ENCODE measurements at regions not wholly inside any gene's neighbourhood (a gene's known extent, or its start where the extent isn't known, plus 50 kb on each side); places are given as distances from the start of the nearest gene placed in this dataset.

DNA sequence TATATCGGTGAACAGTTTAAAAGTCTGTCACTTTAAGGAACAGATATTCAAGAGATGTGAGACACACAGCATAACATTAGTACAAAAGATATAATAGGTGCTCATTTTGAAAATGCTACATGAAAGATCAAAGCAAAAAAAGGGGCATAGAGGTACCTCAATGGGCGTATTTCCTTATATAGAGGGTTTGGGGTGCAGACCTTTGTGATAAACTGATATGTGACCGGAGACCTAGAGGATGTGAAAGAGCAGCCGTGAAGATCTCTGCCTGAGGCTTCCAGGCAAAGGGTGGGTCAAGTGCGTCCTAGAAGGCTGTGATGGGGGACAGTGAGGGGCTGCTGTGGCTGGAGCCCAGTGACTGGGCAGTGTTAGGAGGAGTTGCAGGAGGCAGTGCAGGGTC lies 551.4 kb downstream of the ETS1 start:
- no peak for DNase-seq (ENCODE audit: low read depth)

DNA sequence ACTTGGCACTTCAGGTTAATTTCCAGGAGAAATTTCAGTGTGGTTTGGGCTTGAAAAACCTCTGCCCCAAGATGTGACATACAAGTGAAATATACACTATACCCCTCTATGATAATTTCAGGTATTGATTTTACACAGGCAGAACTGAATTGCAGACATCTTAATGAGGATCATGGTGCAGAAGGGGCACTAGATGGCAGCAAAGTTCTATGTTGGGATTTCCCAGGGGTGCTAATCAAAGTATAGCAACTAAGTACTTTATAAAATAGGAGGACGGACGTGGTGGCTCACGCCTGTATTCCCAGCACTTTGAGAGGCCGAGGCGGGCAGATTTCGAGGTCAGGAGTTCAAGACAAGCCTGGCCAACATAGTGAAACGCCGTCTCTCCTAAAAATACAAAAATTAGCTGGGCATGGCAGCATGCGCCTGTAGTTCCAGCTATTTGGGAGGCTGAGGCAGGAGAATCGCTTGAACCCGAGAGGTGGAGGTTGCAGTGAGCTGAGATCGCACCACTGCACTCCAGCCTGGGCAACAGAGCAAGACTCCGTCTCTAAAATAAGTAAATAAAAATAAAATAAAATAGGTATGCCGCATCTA lies 555.7 kb downstream of the ETS1 start:
- peak; percentile 57 for DNase-seq (ENCODE audit: low read depth)

GRCh38 chr11:128029219-128029722 lies 558.1 kb downstream of the ETS1 start:
- no peak for DNase-seq (ENCODE audit: low read depth)

GRCh38 chr11:128026596-128026995 lies 560.8 kb downstream of the ETS1 start:
- no peak for DNase-seq (ENCODE audit: low read depth)

- no peak for DNase-seq (ENCODE audit: low read depth)
Measured at GRCh38 chr11:128022761-128023160, 564.6 kb downstream of the ETS1 start.

- no peak for DNase-seq (ENCODE audit: low read depth)
Measured at GRCh38 chr11:128022007-128022368, 565.4 kb downstream of the ETS1 start.

DNA sequence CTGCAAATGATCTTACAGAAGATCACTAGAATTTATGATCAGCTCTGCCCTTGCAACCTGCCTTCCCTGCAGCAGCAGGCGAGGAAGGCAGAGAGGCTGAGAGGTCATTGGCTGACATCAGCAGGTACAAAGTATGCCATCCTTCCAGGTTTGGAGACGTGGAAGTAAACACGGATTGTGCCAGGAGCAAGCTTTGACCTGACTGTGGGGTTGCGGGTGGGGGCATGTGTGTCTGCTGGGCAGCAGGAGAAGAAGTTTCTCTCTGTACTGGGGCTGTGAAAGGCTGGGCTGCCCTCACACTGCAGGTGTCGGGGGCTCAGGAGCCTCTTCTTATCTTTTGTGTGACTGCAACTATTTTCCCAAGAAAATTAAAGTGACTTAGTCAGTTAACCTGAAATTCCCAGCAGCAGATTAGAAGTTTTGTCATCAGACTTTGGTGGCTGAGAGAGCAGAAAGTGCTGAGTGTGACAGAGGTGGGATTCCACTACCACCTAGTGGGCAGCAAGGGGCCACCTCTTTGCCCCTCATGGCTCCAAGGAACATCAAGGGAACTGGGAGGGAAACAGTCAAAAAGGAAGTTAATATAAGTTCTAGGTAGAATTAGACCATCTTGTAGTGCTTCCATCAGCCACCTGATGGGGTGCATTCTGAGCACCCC lies 565.9 kb downstream of the ETS1 start:
- DNase-seq (ENCODE audit: low read depth) = no peak

DNA sequence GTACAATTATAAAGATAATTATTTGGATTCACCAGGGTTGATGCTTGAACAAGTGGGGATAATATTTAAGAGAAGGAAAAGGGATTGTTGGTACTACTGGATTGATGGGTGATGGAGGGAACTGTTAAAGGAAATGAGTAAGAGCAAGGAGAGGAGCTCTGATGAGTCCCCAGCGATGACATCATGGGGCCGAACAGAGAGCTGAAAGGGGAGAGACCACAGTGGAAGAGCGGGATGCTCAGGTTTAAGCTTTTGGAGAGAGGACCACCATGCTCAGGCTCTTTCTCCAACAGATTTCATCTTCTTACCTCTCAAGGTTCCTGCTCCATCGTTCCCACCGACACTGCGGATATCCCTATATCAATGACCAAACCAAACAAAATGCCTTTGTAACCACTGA lies 568.7 kb downstream of the ETS1 start:
- no peak for DNase-seq (ENCODE audit: low read depth)

DNA sequence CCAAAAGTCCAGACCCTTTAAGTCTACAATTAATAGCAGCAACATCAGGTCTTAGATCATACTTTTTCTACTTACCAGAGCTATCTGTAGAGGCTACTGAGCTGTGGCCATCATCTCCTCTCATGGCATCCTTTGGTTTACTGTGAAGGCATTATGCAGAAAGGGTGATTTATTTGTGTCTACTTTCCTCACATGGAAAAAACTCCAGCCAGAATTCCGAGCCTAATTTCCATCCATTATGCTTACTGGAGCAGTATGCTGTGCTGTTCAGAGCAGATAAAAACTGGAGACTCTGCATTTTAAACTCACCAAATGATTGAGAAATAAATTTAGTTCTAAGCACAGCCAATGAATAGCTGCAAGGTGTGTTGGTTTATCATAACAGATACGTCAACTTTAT lies 581.8 kb downstream of the ETS1 start:
- no peak for DNase-seq (ENCODE audit: low read depth)

DNA sequence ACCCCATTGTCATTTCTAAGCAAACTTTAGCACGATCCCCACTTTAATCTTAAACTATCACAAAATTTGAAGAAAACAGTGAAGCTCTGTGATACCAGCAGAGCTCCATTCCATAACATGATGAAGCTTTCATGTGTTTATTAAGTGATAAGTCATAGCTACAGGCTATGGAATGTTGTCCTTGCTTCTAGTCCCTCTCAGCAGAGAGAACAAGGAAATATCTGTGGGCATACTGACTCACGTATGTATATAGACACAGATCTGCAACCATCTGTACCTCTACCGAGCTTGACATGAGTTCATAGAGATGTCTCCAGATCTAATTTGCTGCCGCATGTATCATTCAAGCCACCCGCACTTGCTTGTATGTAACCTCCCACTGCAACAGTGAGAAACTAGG lies 588.9 kb downstream of the ETS1 start:
- no peak for DNase-seq (ENCODE audit: low read depth)

GRCh38 chr11:127997594-127997993 lies 589.8 kb downstream of the ETS1 start:
- no peak for DNase-seq (ENCODE audit: low read depth)

DNA sequence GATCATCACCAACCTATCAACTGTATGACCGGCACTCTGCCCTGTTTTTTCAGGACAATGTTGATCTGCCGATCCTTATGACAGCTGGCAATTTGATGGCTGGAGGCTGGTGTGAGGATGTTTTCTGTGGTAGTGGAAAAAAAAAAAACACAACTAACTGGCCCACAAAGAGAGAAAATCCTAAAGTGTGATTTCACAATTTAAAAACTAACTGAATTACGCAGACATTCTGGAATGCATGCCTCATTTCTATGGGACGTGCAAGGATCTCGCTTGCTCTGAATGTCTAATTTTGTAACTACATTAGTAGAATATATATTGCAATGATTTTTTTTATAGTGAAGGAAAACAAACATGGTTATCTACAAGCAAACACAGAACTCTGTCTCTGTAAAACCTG lies 590.5 kb downstream of the ETS1 start:
- DNase-seq (ENCODE audit: low read depth) = no peak

- no peak for DNase-seq (ENCODE audit: low read depth)
Measured at GRCh38 chr11:127995921-127996320, 591.4 kb downstream of the ETS1 start.

DNA sequence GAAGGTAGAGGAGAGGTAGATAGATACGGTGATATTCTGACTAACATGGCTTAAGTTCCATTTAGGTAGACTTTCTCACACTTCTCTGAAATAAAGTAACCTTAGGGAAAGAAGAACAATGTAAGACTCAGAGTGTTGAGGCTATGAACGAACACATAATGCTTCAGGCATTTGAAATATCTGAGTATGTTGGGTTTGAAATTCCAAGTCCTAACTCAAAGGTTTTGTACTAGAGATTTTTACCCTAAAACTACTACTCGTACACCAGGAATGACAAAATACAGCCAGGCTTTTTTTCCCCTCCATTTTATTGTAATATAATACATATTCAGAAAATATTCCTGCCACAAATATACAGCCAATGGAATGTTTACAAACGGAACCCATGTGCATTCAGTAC lies 592.6 kb downstream of the ETS1 start:
- no peak for DNase-seq (ENCODE audit: low read depth)

GRCh38 chr11:127993788-127994187 lies 593.6 kb downstream of the ETS1 start:
- no peak for DNase-seq (ENCODE audit: low read depth)

- DNase-seq (ENCODE audit: low read depth) = no peak
Measured at GRCh38 chr11:127993281-127993680, 594.1 kb downstream of the ETS1 start.

DNA sequence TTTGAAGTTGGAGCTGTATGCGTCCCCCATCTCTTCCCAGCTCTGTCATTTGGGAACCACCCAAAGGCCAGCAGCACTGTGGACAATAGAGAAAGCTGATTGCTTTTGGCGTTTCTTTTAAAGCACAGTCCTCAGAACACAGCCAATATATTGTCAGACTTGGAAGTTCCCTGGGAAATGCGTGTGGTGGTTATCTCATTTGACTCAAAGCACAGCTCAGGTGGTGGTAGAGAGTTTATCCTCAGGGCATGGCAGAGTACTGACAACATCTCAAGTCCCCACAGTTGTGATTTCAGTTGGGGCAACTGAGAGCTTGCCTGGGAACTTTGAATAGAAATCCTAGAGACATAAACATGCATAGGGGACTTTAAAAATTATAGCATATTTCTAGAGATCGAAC lies 601.3 kb downstream of the ETS1 start:
- no peak for DNase-seq (ENCODE audit: low read depth)

- DNase-seq (ENCODE audit: low read depth) = no peak
Measured at GRCh38 chr11:127972816-127973215, 614.5 kb downstream of the ETS1 start.

GRCh38 chr11:127971448-127971847 lies 615.9 kb downstream of the ETS1 start:
- DNase-seq (ENCODE audit: low read depth) = no peak

DNA sequence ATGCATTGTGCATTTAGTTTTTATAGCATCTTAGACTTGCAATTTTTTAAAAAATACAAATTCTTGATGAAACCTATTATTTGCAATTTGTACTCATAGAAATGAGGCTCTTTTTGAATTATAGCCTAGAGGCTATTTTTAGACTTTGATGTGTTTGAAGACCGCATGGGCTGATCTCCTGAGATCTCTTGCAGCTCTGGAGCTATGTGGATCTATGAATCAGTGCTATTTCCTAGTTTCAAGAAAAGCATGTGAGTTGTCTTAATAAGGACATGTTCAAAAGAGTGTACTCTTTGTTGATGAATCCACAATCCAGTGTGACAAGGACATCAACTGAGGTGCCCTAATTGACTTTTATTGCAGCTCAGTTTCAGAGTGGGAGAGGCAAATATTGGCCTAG lies 620.5 kb downstream of the ETS1 start:
- no peak for DNase-seq (ENCODE audit: low read depth)

GRCh38 chr11:127965939-127966668 lies 621.3 kb downstream of the ETS1 start:
- no peak for DNase-seq (ENCODE audit: low read depth)

- DNase-seq (ENCODE audit: low read depth) = no peak
Measured at GRCh38 chr11:127962416-127962815, 624.9 kb downstream of the ETS1 start.

DNA sequence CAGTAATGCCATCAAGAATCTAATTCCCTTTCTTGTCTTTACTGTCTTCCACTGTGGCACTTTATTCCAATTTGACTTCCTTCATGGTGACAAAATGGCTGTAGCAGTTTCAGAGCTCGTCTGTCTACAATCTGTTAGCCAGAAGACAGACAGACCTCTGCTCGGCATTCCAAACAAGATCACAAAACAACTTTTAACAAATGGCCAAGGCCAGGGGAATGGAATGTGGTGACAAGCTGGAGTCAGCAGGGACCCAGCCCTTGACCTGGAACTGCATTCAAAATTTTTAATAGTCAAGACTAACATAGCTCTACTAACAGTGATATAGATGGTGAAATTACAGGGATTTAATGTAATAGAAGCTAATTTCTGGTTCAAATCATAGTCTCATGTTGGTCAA lies 637.2 kb downstream of the ETS1 start:
- no peak for DNase-seq (ENCODE audit: low read depth)

All from activated T-cell treated with anti-CD3 and anti-CD28 coated beads for 24 hours (primary cell).